Duodenal mucosa (tissue), 2 donors: ENCODE measurements at regions not wholly inside any gene's neighbourhood (a gene's known extent, or its start where the extent isn't known, plus 50 kb on each side); places are given as distances from the start of the nearest gene placed in this dataset.
"Not testable (repeated sequence)": the region's sequence is repeated elsewhere in the genome, so short reads cannot be mapped to it uniquely, and the experiment has no call there.

Experiments used
- H3K27ac ChIP-seq: one replicate; pipeline ENCODE4 v1.7.0; 2013; ENCODE audit warnings: low read depth, low read length
- H3K27me3 ChIP-seq, 2 donors: one replicate each; pipeline ENCODE4 v1.7.0; 2013; ENCODE audit warnings: low read length in 2 of 2, control low read depth in 1 of 2; ENCODE audit not compliant: insufficient read depth in 2 of 2, control insufficient read depth in 1 of 2
- H3K36me3 ChIP-seq, 2 donors: one replicate each; pipeline ENCODE4 v1.7.0; 2013; ENCODE audit warnings: low read length in 2 of 2, control low read depth in 1 of 2; ENCODE audit not compliant: insufficient read depth in 2 of 2, control insufficient read depth in 1 of 2
- H3K4me1 ChIP-seq, 2 donors: one replicate each; pipeline ENCODE4 v1.7.0; 2013; ENCODE audit warnings: low read length in 2 of 2, control low read depth in 1 of 2; ENCODE audit not compliant: insufficient read depth in 2 of 2, control insufficient read depth in 1 of 2
- H3K4me3 ChIP-seq, 2 donors: one replicate each; pipeline ENCODE4 v1.7.0; 2013; ENCODE audit warnings: low read length in 2 of 2, low read depth in 1 of 2
- H3K9ac ChIP-seq, 2 donors: one replicate each; pipeline ENCODE4 v1.7.0; 2013; ENCODE audit warnings: low read length in 2 of 2, low read depth in 1 of 2
- H3K9me3 ChIP-seq, 2 donors: one replicate each; pipeline ENCODE4 v1.7.0; 2013; ENCODE audit warnings: low read length in 2 of 2, control low read depth in 1 of 2; ENCODE audit not compliant: control insufficient read depth in 1 of 2

- peaks cover 0 to 5% of the 10 kb centered on the region in 2 donors for H3K9me3 ChIP-seq
- H3K4me1 ChIP-seq, result no peaks in the 10 kb centered on the region
- H3K27me3 ChIP-seq, result no peaks in the 10 kb centered on the region
- H3K27ac ChIP-seq, result no peak overlapping the region
- H3K4me3 ChIP-seq, result no peak overlapping the region
- H3K9ac ChIP-seq, result no peak overlapping the region
- H3K36me3 ChIP-seq, result no peaks in the 10 kb centered on the region
These were observed 684.1 kb upstream of the C16orf82 start for GRCh38 chr16:26382586-26382985.

- no peak overlapping the region for H3K4me3 ChIP-seq
- H3K36me3 ChIP-seq, result no peaks in the 10 kb centered on the region
- H3K9me3 ChIP-seq, result peaks cover 0 to 5% of the 10 kb centered on the region in 2 donors
- H3K27me3 ChIP-seq, result no peaks in the 10 kb centered on the region
- no peaks in the 10 kb centered on the region for H3K4me1 ChIP-seq
- no peak overlapping the region for H3K9ac ChIP-seq
- no peak overlapping the region for H3K27ac ChIP-seq
These were observed 680.6 kb upstream of the C16orf82 start for GRCh38 chr16:26386096-26386495.

GRCh38 chr16:26391833-26392232, 674.9 kb upstream of the C16orf82 start:
- no peaks in the 10 kb centered on the region for H3K4me1 ChIP-seq

GRCh38 chr16:26394409-26394808, 672.3 kb upstream of the C16orf82 start:
- peaks cover 0 to 9% of the 10 kb centered on the region in 2 donors for H3K9me3 ChIP-seq
- no peak overlapping the region for H3K27ac ChIP-seq
- H3K4me1 ChIP-seq, result no peaks in the 10 kb centered on the region
- H3K27me3 ChIP-seq, result no peaks in the 10 kb centered on the region
- no peak overlapping the region for H3K9ac ChIP-seq
- H3K36me3 ChIP-seq, result no peaks in the 10 kb centered on the region
- no peak overlapping the region for H3K4me3 ChIP-seq

More at GRCh38 chr16:26391833-26392232, 674.9 kb upstream of the C16orf82 start:
- Histone ChIP-seq H3K4me3 (no peak overlapping the region), H3K27ac (no peak overlapping the region), H3K36me3 (no peaks in the 10 kb centered on the region), H3K27me3 (no peaks in the 10 kb centered on the region), H3K9me3 (peaks cover 0 to 9% of the 10 kb centered on the region in 2 donors), H3K9ac (no peak overlapping the region)

GRCh38 chr16:26395700-26396099, 671.0 kb upstream of the C16orf82 start:
- no peak overlapping the region for H3K27ac ChIP-seq
- no peak overlapping the region for H3K4me3 ChIP-seq
- no peaks in the 10 kb centered on the region for H3K27me3 ChIP-seq
- H3K9me3 ChIP-seq, result peaks cover 0 to 9% of the 10 kb centered on the region in 2 donors
- no peaks in the 10 kb centered on the region for H3K4me1 ChIP-seq
- no peak overlapping the region for H3K9ac ChIP-seq
- no peaks in the 10 kb centered on the region for H3K36me3 ChIP-seq

GRCh38 chr16:26396511-26397235, 670.1 kb upstream of the C16orf82 start:
- no peaks in the 10 kb centered on the region for H3K27me3 ChIP-seq
- no peak overlapping the region for H3K9ac ChIP-seq
- no peaks in the 10 kb centered on the region for H3K36me3 ChIP-seq
- no peak overlapping the region for H3K4me3 ChIP-seq
- H3K4me1 ChIP-seq, result no peaks in the 10 kb centered on the region
- no peak overlapping the region for H3K27ac ChIP-seq
- peaks cover 0 to 9% of the 10 kb centered on the region in 2 donors for H3K9me3 ChIP-seq

GRCh38 chr16:26413780-26414179, 652.9 kb upstream of the C16orf82 start:
- H3K27ac ChIP-seq, result no peak overlapping the region

GRCh38 chr16:26419458-26419857, 647.3 kb upstream of the C16orf82 start:
- H3K9me3 ChIP-seq, H3K27ac ChIP-seq, H3K4me3 ChIP-seq, H3K36me3 ChIP-seq, H3K9ac ChIP-seq, H3K27me3 ChIP-seq, H3K4me1 ChIP-seq: not testable (repeated sequence)

More at GRCh38 chr16:26413780-26414179, 652.9 kb upstream of the C16orf82 start:
- H3K4me3 ChIP-seq, result no peak overlapping the region
- H3K9ac ChIP-seq, result no peak overlapping the region
- H3K36me3 ChIP-seq, result no peaks in the 10 kb centered on the region
- no peaks in the 10 kb centered on the region for H3K4me1 ChIP-seq
- no peaks in the 10 kb centered on the region for H3K27me3 ChIP-seq
- H3K9me3 ChIP-seq, result no peaks in the 10 kb centered on the region

GRCh38 chr16:26430618-26431017, 636.1 kb upstream of the C16orf82 start:
- H3K9me3 ChIP-seq, result peaks cover 0 to 8% of the 10 kb centered on the region in 2 donors
- H3K36me3 ChIP-seq, result no peaks in the 10 kb centered on the region
- no peak overlapping the region for H3K9ac ChIP-seq
- no peaks in the 10 kb centered on the region for H3K27me3 ChIP-seq
- no peaks in the 10 kb centered on the region for H3K4me1 ChIP-seq
- H3K27ac ChIP-seq, result no peak overlapping the region
- no peak overlapping the region for H3K4me3 ChIP-seq

- H3K27me3 ChIP-seq, result no peaks in the 10 kb centered on the region
- H3K4me1 ChIP-seq, result no peaks in the 10 kb centered on the region
- H3K27ac ChIP-seq, result no peak overlapping the region
- H3K9me3 ChIP-seq, result peaks cover 0 to 11% of the 10 kb centered on the region in 2 donors
- no peaks in the 10 kb centered on the region for H3K36me3 ChIP-seq
- H3K4me3 ChIP-seq, result no peak overlapping the region
- no peak overlapping the region for H3K9ac ChIP-seq
These were observed 632.9 kb upstream of the C16orf82 start for GRCh38 chr16:26433807-26434206.
